ENCODE measurements at regions not wholly inside any gene's neighbourhood (a gene's known extent, or its start where the extent isn't known, plus 50 kb on each side); places are given as distances from the start of the nearest gene placed in this dataset.

DNA sequence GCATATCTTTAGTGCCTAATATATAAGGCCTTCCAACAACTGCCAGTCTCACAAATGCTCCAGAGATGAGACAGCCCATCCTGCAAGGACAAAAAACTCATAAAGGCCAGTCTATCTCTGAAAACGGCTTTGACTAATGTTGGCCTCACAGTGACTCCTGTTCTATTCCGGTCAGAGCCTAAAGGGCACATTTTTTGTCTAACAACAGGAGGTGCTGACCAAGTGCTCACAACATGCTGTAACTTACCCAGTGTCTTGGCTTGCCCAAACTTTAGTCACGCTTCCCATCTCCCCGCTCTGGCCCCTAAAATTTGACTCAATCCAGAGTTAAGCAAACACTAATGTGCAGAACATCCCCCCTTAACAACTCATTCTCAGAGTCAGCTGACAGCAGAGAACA is 1411.2 kb upstream of the MIR17HG start:
- H3K27me3 ChIP-seq: no peaks in the 10 kb centered on the region
- no peak for ATAC-seq
- H3K27ac ChIP-seq: no peak overlapping the region
- no peak for TF ChIP-seq CTCF (IDR thresholded peaks at IDR 0.05)
- no peaks in the 10 kb centered on the region for H3K36me3 ChIP-seq
- WGBS, 2 donors: 68 to 85% methylated on average over 4 of the region's 4 CpGs
- H3K9me3 ChIP-seq: peaks cover 0 to 3% (median 0%) of the 10 kb centered on the region in 11 donors
- DNase-seq: no peak
- H3K4me1 ChIP-seq: no peaks in the 10 kb centered on the region
- H3K4me3 ChIP-seq: no peak overlapping the region
- intact Hi-C loops (cut with DNase I): no loop called here

- H3K9me3 ChIP-seq: peaks cover 0 to 3% (median 0%) of the 10 kb centered on the region in 11 donors
- H3K27me3 ChIP-seq: no peaks in the 10 kb centered on the region
- no peaks in the 10 kb centered on the region for H3K36me3 ChIP-seq
- H3K27ac ChIP-seq: no peak overlapping the region
- no peak for TF ChIP-seq CTCF (IDR thresholded peaks at IDR 0.05)
- WGBS, 2 donors: 80 to 90% methylated on average over 3 of the region's 3 CpGs
- DNase-seq (no peak), ATAC-seq (no peak)
- no peak overlapping the region for H3K4me3 ChIP-seq
- no peaks in the 10 kb centered on the region for H3K4me1 ChIP-seq
- intact Hi-C loops (cut with DNase I): no loop called here
Observed at GRCh38 chr13:89937420-89937819, 1410.1 kb upstream of the MIR17HG start.

DNA sequence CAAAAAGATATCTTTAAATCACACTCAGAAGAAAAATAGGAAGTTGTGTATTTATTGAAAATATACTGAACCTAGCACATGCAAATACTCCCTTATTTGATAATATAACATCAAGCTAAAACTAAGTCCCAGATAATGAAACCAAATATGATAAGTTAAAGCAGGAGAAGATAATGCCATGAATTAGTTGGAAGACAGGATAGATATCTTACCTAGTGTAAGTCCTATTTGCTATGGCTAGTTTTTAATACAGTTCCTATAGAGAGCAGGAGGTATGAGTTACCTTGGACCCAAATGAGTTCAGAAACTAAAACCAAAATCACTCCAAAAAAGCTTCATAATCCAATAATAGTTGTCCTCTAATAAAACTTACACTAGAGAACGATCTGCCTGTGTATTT is 1407.1 kb upstream of the MIR17HG start:
- no peak overlapping the region for H3K27ac ChIP-seq
- no peaks in the 10 kb centered on the region for H3K27me3 ChIP-seq
- H3K9me3 ChIP-seq: peaks cover 0 to 3% (median 0%) of the 10 kb centered on the region in 11 donors
- no peak for TF ChIP-seq CTCF (IDR thresholded peaks at IDR 0.05)
- intact Hi-C loops (cut with DNase I): no loop called here
- DNase-seq (no peak), ATAC-seq (no peak)
- H3K4me1 ChIP-seq: no peaks in the 10 kb centered on the region
- 69 to 83% methylated on average over 1 of the region's 1 CpG for WGBS, 2 donors
- H3K4me3 ChIP-seq: no peak overlapping the region
- H3K36me3 ChIP-seq: no peaks in the 10 kb centered on the region

- H3K27me3 ChIP-seq: no peaks in the 10 kb centered on the region
- no peak for TF ChIP-seq CTCF (IDR thresholded peaks at IDR 0.05)
- H3K9me3 ChIP-seq: peaks cover 0 to 13% (median 0%) of the 10 kb centered on the region in 11 donors
- no peak for DNase-seq
- no peak overlapping the region for H3K4me3 ChIP-seq
- intact Hi-C loops (cut with DNase I): no loop called here
- no peak overlapping the region for H3K27ac ChIP-seq
- H3K4me1 ChIP-seq: no peaks in the 10 kb centered on the region
- H3K36me3 ChIP-seq: no peaks in the 10 kb centered on the region
- no peak for ATAC-seq
Observed at GRCh38 chr13:89943139-89943538, 1404.3 kb upstream of the MIR17HG start.

DNA sequence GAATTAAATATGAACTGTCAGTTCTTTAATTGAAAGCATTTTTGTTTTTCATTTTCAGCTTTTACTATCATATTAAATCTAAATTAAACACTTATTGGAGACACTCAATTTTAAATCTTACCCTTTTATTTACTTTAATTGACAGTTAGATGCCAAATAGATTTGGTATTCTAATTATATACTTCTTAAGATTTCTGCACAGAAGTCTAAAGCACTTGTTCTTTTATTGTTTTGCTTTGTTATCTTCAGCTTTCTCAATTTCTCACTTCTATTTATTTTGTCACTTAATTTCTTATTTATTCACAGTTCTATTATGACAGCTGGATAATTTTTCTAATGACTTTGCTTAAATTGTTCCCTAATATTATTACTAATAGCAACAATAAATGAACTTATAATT is 1397.3 kb upstream of the MIR17HG start:
- Histone ChIP-seq H3K4me3 (no peak overlapping the region), H3K27me3 (no peaks in the 10 kb centered on the region), H3K9me3 (peaks cover 0 to 17% (median 0%) of the 10 kb centered on the region in 11 donors), H3K27ac (no peak overlapping the region), H3K4me1 (no peaks in the 10 kb centered on the region), H3K36me3 (no peaks in the 10 kb centered on the region)
- no peak for TF ChIP-seq CTCF (IDR thresholded peaks at IDR 0.05)
- intact Hi-C loops (cut with DNase I): loop anchor here in 2 of 10 donors (5.0 to 10.0 kb wide), 3 partner anchors 415 to 917 kb away; no protein-coding TSS in a partner anchor
- ATAC-seq: no peak
- DNase-seq: no peak

Data from heart right ventricle (tissue), 16 donors.